ENCODE measurements at regions not wholly inside any gene's neighbourhood (a gene's known extent, or its start where the extent isn't known, plus 50 kb on each side); places are given as distances from the start of the nearest gene placed in this dataset.

DNA sequence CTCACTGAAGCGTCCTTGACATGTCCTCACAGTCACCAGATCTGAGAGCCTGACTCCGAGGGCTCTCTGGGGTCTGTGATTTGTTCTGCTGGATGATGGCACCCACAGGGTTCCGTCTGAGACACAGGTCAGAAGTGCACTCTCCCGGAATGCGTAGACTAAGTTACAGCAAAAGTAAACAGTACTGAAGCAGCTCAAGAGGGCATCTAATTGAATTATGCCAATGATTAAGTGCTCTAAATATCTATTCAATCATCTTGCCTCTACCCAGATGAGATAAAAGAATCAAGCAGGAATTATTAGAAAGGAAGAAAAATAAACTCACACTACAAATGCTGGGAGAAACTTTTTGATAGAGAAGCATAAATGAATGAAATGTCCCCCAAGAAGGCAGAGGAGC is 544.1 kb downstream of the SOX11 start:
- intact Hi-C loops (cut with DNase I), result no loop called here
- TF ChIP-seq, protein P1, sequence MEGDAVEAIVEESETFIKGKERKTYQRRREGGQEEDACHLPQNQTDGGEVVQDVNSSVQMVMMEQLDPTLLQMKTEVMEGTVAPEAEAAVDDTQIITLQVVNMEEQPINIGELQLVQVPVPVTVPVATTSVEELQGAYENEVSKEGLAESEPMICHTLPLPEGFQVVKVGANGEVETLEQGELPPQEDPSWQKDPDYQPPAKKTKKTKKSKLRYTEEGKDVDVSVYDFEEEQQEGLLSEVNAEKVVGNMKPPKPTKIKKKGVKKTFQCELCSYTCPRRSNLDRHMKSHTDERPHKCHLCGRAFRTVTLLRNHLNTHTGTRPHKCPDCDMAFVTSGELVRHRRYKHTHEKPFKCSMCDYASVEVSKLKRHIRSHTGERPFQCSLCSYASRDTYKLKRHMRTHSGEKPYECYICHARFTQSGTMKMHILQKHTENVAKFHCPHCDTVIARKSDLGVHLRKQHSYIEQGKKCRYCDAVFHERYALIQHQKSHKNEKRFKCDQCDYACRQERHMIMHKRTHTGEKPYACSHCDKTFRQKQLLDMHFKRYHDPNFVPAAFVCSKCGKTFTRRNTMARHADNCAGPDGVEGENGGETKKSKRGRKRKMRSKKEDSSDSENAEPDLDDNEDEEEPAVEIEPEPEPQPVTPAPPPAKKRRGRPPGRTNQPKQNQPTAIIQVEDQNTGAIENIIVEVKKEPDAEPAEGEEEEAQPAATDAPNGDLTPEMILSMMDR (IDR thresholded peaks at IDR 0.05), result no peak
- H3K9me3 ChIP-seq, result no peaks in the 10 kb centered on the region
- no peaks in the 10 kb centered on the region for H3K4me1 ChIP-seq
- H3K4me3 ChIP-seq, result no peak overlapping the region
- H3K27ac ChIP-seq, result no peak overlapping the region
- DNase-seq (ENCODE audit: low spot score in 2 of 2), result no peak
- no peaks in the 10 kb centered on the region for H3K27me3 ChIP-seq
- H3K36me3 ChIP-seq, result no peaks in the 10 kb centered on the region

DNA sequence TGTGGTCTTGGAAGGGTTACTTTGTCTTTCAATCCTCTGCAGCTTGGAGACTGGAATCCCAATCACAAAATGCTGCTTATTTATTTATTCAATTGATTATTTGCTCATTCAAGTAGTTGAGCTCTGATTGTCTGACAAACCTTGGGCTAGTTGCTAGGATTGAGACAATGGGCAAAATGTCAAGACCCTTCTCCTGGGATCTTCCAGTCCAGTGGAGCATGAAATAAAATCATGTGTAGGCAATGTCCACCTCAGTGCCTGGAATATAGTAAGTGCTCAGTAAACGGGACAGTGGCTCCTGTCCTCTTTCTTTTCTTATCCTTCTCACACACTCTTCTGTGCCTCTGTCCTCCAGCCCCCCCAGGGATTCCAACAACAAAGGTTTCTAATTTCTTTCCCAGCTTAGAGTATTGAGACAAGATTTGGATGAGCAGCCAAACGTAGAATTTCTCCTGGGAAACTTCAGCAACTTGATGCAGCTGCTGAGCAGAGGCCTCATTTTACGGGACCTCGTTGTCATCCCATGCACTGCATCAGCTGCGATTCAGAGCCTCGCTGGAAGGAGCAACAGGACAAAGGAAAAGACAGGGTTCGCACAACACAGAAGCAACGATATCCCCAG is 545.0 kb downstream of the SOX11 start:
- intact Hi-C loops (cut with DNase I), result no loop called here
- Histone ChIP-seq H3K9me3 (no peaks in the 10 kb centered on the region), H3K4me1 (no peaks in the 10 kb centered on the region), H3K27ac (no peak overlapping the region), H3K4me3 (no peak overlapping the region), H3K36me3 (no peaks in the 10 kb centered on the region), H3K27me3 (no peaks in the 10 kb centered on the region)
- TF ChIP-seq, protein P1 (IDR thresholded peaks at IDR 0.05), result no peak
- DNase-seq (ENCODE audit: low spot score in 2 of 2), result no peak

DNA sequence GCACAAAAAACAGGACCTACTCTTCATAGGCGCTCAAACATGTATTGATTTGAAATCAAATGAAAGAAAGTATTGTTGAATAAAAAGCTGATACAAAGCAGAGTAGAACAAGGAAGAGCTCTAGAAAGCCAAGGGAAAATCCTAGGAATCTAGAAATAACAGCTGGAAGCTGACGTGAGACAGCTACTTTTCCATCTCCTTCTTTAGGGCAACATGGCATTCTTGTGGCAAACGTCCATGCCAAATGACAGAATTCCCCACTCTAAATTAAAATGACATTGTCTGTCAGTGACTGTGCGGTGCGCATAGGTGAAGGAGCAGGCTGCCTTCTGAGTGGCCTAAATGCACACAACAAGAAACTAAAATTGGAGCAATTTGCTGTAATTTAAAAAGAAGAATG is 557.4 kb downstream of the SOX11 start:
- DNase-seq (ENCODE audit: low spot score in 2 of 2), result no peak
- H3K36me3 ChIP-seq, result no peaks in the 10 kb centered on the region
- H3K27me3 ChIP-seq, result no peaks in the 10 kb centered on the region
- H3K4me1 ChIP-seq, result no peaks in the 10 kb centered on the region
- no peak overlapping the region for H3K27ac ChIP-seq
- intact Hi-C loops (cut with DNase I), result no loop called here
- TF ChIP-seq, protein P1 (IDR thresholded peaks at IDR 0.05), result no peak
- H3K9me3 ChIP-seq, result no peaks in the 10 kb centered on the region
- H3K4me3 ChIP-seq, result no peak overlapping the region

DNA sequence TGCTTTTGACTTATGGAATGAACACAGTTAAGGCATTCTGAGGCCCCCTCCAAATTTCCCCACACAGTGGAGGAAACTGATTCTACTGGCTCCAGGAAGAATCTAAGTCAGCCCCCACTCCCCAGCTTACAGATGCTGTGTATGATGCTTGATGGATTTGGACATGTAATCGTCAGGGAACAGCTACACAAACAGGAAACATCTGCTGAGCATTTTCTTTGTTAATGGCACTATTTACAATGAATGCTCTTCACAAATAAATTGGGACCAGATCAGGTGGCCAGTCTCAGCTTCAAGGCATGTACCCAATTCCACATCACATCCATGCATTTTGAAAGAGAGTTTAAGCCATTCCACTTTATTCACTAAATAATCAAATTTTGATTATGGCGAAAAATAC is 562.3 kb downstream of the SOX11 start:
- Histone ChIP-seq H3K27me3 (no peaks in the 10 kb centered on the region), H3K9me3 (no peaks in the 10 kb centered on the region), H3K4me1 (no peaks in the 10 kb centered on the region), H3K27ac (no peak overlapping the region), H3K4me3 (no peak overlapping the region), H3K36me3 (no peaks in the 10 kb centered on the region)
- TF ChIP-seq, protein P1 (IDR thresholded peaks at IDR 0.05), result no peak
- intact Hi-C loops (cut with DNase I), result no loop called here
- no peak for DNase-seq (ENCODE audit: low spot score in 2 of 2)

DNA sequence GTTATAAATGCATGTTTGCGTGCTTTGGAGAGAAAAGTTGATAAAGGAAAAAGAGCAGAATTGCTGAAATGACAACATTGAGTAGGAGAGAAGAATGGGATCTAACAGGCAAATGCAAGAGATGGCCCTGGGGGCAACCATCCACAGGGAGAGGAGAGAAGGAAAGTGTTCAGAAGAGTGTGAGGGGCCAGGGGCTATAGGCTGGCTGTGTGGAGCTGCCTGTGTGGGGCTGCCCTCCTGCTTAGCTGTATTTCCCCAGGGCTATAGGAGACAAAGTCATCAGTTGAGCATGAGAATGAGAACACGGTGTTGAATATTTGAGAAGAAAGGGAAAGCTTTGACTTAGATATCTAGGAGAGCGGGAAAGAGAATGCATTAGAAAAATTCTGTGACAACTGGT is 572.0 kb downstream of the SOX11 start:
- no peaks in the 10 kb centered on the region for H3K36me3 ChIP-seq
- H3K4me1 ChIP-seq, result no peaks in the 10 kb centered on the region
- no peaks in the 10 kb centered on the region for H3K27me3 ChIP-seq
- H3K9me3 ChIP-seq, result no peaks in the 10 kb centered on the region
- H3K27ac ChIP-seq, result no peak overlapping the region
- intact Hi-C loops (cut with DNase I), result no loop called here
- no peak for DNase-seq (ENCODE audit: low spot score in 2 of 2)
- TF ChIP-seq, protein P1 (IDR thresholded peaks at IDR 0.05), result no peak
- no peak overlapping the region for H3K4me3 ChIP-seq

DNA sequence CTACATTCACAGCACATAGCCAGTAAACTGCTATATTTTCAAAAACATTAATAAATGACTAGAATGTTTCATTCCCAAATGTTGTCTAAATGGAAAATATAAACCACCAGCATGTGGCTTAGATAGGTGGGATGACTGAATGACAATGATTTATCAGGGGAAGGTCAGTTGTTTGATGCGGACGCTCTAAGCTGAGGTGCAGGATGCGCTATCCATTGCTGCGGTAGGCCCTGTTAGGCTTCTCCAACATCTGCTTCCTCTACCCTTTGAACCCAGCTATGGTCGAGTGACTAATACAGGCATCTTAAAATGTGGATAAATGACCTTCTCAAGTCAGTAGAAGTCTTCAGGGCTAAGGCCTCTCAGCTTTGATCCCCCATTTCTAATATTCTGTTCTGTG is 584.2 kb downstream of the CMPK2 start:
- no peak overlapping the region for H3K27ac ChIP-seq
- DNase-seq (ENCODE audit: low spot score in 2 of 2), result no peak
- H3K36me3 ChIP-seq, result no peaks in the 10 kb centered on the region
- TF ChIP-seq, protein P1 (IDR thresholded peaks at IDR 0.05), result no peak
- intact Hi-C loops (cut with DNase I), result no loop called here
- no peaks in the 10 kb centered on the region for H3K9me3 ChIP-seq
- H3K4me1 ChIP-seq, result no peaks in the 10 kb centered on the region
- no peaks in the 10 kb centered on the region for H3K27me3 ChIP-seq
- H3K4me3 ChIP-seq, result no peak overlapping the region
